ENCODE measurements at regions not wholly inside any gene's neighbourhood (a gene's known extent, or its start where the extent isn't known, plus 50 kb on each side); places are given as distances from the start of the nearest gene placed in this dataset.

- DNase-seq, result no peak
Measured at GRCh38 chr2:16140771-16141640, 200.7 kb downstream of the MYCN start.

GRCh38 chr2:16139663-16140615 is 199.6 kb downstream of the MYCN start:
- Mint-ChIP-seq H3K27ac (no peak overlapping the region), H3K36me3 (ENCODE audit: low read depth) (no peaks in the 10 kb centered on the region), H3K9me3 (no peaks in the 10 kb centered on the region), H3K27me3 (no peaks in the 10 kb centered on the region), H3K4me3 (no peak overlapping the region), H3K4me1 (no peaks in the 10 kb centered on the region)
- ATAC-seq (ENCODE audit: low read depth), result no peak
- no peak for TF ChIP-seq CTCF (IDR thresholded peaks at IDR 0.05)
- CTCF ChIA-PET, result no interaction called here
- POLR2A ChIA-PET, result no interaction called here
- DNase-seq, result no peak
- intact Hi-C loops (cut with micrococcal nuclease), result no loop called here

More at GRCh38 chr2:16140771-16141640, 200.7 kb downstream of the MYCN start:
- Mint-ChIP-seq H3K4me1 (no peaks in the 10 kb centered on the region), H3K9me3 (no peaks in the 10 kb centered on the region), H3K4me3 (no peak overlapping the region), H3K27ac (no peak overlapping the region), H3K27me3 (no peaks in the 10 kb centered on the region), H3K36me3 (ENCODE audit: low read depth) (no peaks in the 10 kb centered on the region)
- ChIA-PET CTCF (no interaction called here), POLR2A (no interaction called here)
- TF ChIP-seq CTCF (IDR thresholded peaks at IDR 0.05), result no peak
- ATAC-seq (ENCODE audit: low read depth), result no peak
- intact Hi-C loops (cut with micrococcal nuclease), result no loop called here

- no peak for TF ChIP-seq CTCF (IDR thresholded peaks at IDR 0.05)
- intact Hi-C loops (cut with micrococcal nuclease), result no loop called here
- Mint-ChIP-seq H3K36me3 (ENCODE audit: low read depth) (no peaks in the 10 kb centered on the region), H3K4me1 (no peaks in the 10 kb centered on the region), H3K27me3 (no peaks in the 10 kb centered on the region), H3K9me3 (no peaks in the 10 kb centered on the region), H3K4me3 (no peak overlapping the region), H3K27ac (no peak overlapping the region)
- ATAC-seq (ENCODE audit: low read depth) (no peak), DNase-seq (no peak)
- POLR2A ChIA-PET, result no interaction called here
- CTCF ChIA-PET, result no interaction called here
Measured at GRCh38 chr2:16138811-16139662, 198.7 kb downstream of the MYCN start.

- ChIA-PET POLR2A (no interaction called here), CTCF (no interaction called here)
- no peaks in the 10 kb centered on the region for H3K36me3 Mint-ChIP-seq (ENCODE audit: low read depth)
- no peak for TF ChIP-seq CTCF (IDR thresholded peaks at IDR 0.05)
- H3K4me3 Mint-ChIP-seq, result no peak overlapping the region
- H3K4me1 Mint-ChIP-seq, result no peaks in the 10 kb centered on the region
- no peaks in the 10 kb centered on the region for H3K27me3 Mint-ChIP-seq
- H3K27ac Mint-ChIP-seq, result no peak overlapping the region
- ATAC-seq (ENCODE audit: low read depth) (no peak), DNase-seq (no peak)
- H3K9me3 Mint-ChIP-seq, result no peaks in the 10 kb centered on the region
- intact Hi-C loops (cut with micrococcal nuclease), result no loop called here
Measured at GRCh38 chr2:16137080-16137755, 196.9 kb downstream of the MYCN start.

Data from activated B cell treated with CpG ODN at 0.5 μM for 24 hours (primary cell).